CD4-positive, alpha-beta T cell treated with Interleukin-10 for 1 hour (primary cell): ENCODE measurements at regions not wholly inside any gene's neighbourhood (a gene's known extent, or its start where the extent isn't known, plus 50 kb on each side); places are given as distances from the start of the nearest gene placed in this dataset.

ENCODE experiments used
- DNase-seq: peaks from one replicate; pipeline ENCODE4 v3.0.0-alpha.2; 2020

- DNase-seq, result no peak
Measured at GRCh38 chr5:4243479-4244264, 648.0 kb downstream of the IRX1 start.

- DNase-seq, result no peak
Measured at GRCh38 chr5:4244306-4244705, 648.7 kb downstream of the IRX1 start.

GRCh38 chr5:4245076-4245475 is 649.4 kb downstream of the IRX1 start:
- no peak for DNase-seq

- no peak for DNase-seq
Measured at GRCh38 chr5:4245511-4245910, 649.9 kb downstream of the IRX1 start.

- no peak for DNase-seq
Measured at GRCh38 chr5:4246447-4246846, 650.8 kb downstream of the IRX1 start.

GRCh38 chr5:4250254-4250653 is 654.6 kb downstream of the IRX1 start:
- DNase-seq, result no peak

GRCh38 chr5:4252385-4252784 is 656.8 kb downstream of the IRX1 start:
- no peak for DNase-seq

GRCh38 chr5:4254736-4255135 is 659.1 kb downstream of the IRX1 start:
- no peak for DNase-seq

- DNase-seq, result no peak
Measured at GRCh38 chr5:4255441-4255840, 659.8 kb downstream of the IRX1 start.

- DNase-seq, result no peak
Measured at GRCh38 chr5:4258170-4258569, 662.5 kb downstream of the IRX1 start.

GRCh38 chr5:4271193-4271592 is 675.6 kb downstream of the IRX1 start:
- no peak for DNase-seq

GRCh38 chr5:4275232-4275631 is 679.6 kb downstream of the IRX1 start:
- no peak for DNase-seq

- no peak for DNase-seq
Measured at GRCh38 chr5:4294878-4295277, 699.2 kb downstream of the IRX1 start.

GRCh38 chr5:4295663-4296339 is 700.2 kb downstream of the IRX1 start:
- no peak for DNase-seq

- DNase-seq, result no peak
Measured at GRCh38 chr5:4306057-4306456, 710.4 kb downstream of the IRX1 start.

GRCh38 chr5:4309026-4309425 is 713.4 kb downstream of the IRX1 start:
- DNase-seq, result no peak

- DNase-seq, result no peak
Measured at GRCh38 chr5:4313138-4313537, 717.5 kb downstream of the IRX1 start.

GRCh38 chr5:4319478-4320128 is 724.0 kb downstream of the IRX1 start:
- DNase-seq, result no peak

GRCh38 chr5:4330327-4330726 is 734.7 kb downstream of the IRX1 start:
- DNase-seq, result no peak

GRCh38 chr5:4335078-4335477 is 739.4 kb downstream of the IRX1 start:
- no peak for DNase-seq

GRCh38 chr5:4337519-4337918 is 741.9 kb downstream of the IRX1 start:
- no peak for DNase-seq

GRCh38 chr5:4339949-4340348 is 744.3 kb downstream of the IRX1 start:
- no peak for DNase-seq

- no peak for DNase-seq
Measured at GRCh38 chr5:4345850-4346249, 750.2 kb downstream of the IRX1 start.

GRCh38 chr5:4348423-4348822 is 752.8 kb downstream of the IRX1 start:
- no peak for DNase-seq
